ENCODE measurements at regions not wholly inside any gene's neighbourhood (a gene's known extent, or its start where the extent isn't known, plus 50 kb on each side); places are given as distances from the start of the nearest gene placed in this dataset.

DNA sequence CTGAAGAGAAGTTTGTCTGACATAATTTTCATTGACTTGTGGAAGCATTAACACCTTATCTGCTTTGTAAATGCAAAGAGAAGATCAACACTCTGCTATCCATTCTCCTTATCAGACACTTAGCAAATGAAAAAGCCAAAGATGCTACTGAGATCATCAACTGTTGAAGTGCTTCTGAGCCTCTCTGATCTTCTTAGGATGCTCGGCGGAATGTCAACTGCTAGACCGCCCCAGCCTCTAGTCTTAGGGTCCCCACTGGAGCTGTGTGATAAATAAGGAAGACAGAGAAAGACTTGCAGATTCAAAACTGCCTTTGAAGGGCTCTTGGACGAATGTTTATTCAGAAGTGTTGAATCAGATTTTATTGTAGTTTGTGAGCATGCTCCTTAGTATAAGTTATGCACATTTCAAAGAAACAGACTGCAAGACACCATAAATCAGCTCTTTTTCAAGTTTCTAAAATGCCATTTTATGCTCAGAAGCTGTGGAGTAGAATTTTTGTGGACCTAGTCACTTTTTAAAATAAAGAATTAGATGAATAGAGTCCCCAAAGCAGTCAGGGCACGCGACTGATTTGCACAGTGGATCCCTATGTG lies 197.9 kb downstream of the DIRAS2 start:
- Histone ChIP-seq H2BK120ac (ENCODE audit: low read depth, low read length) (no peak overlapping the region), H3K4me2 (ENCODE audit: insufficient read depth, low read length, poor library complexity, severe bottlenecking) (no peak overlapping the region), H2BK5ac (ENCODE audit: low read length) (no peak overlapping the region), H2BK15ac (ENCODE audit: low read length) (no peak overlapping the region), H2BK12ac (ENCODE audit: low read length) (no peak overlapping the region), H3K9me3 (replicated peaks in 1 of 2; ENCODE audit: control insufficient read depth in 2 of 2, insufficient read depth in 1 of 2, low read depth in 1 of 2, low read length in 2 of 2) (peaks cover 0 to 9% of the 10 kb centered on the region in 2 donors), H3K9ac (ENCODE audit: low read depth, low read length, poor library complexity) (no peak overlapping the region), H4K8ac (ENCODE audit: low read depth, low read length) (no peak overlapping the region), H3K4me1 (ENCODE audit: control insufficient read depth in 2 of 2, insufficient read depth in 1 of 2, low read depth in 1 of 2, low read length in 2 of 2) (peaks cover 0 to 2% of the 10 kb centered on the region in 2 donors), H3K4ac (ENCODE audit: low read length) (no peak overlapping the region), H3K79me1 (ENCODE audit: low read depth, low read length) (no peaks in the 10 kb centered on the region), H3K27me3 (ENCODE audit: control insufficient read depth in 3 of 3, insufficient read depth in 3 of 3, low read depth in 1 of 3, low read length in 3 of 3) (peaks cover 0 to 75% (median 0%) of the 10 kb centered on the region in 3 experiments), H3K18ac (ENCODE audit: low read length) (no peak overlapping the region), H3K23ac (ENCODE audit: low read depth, low read length, poor library complexity) (no peak overlapping the region), H2AFZ (ENCODE audit: low read length) (no peak overlapping the region), H3K4me3 (ENCODE audit: low read length in 2 of 2) (no peak overlapping the region), H4K91ac (ENCODE audit: low read depth, low read length, poor library complexity) (no peak overlapping the region), H3K27ac (replicated peaks; ENCODE audit: low read length) (no peak overlapping the region), H2AK5ac (ENCODE audit: low read depth, low read length) (no peak overlapping the region), H3K36me3 (replicated peaks in 1 of 2; ENCODE audit: control insufficient read depth in 2 of 2, insufficient read depth in 2 of 2, low read length in 2 of 2) (no peaks in the 10 kb centered on the region), H3K14ac (ENCODE audit: low read length) (no peak overlapping the region)
- no peak for DNase-seq (ENCODE audit: low spot score)
- WGBS, 2 donors (ENCODE audit: extremely low coverage in 2 of 2, insufficient read length in 2 of 2, insufficient replicate concordance in 1 of 2), result no CpG with 5 or more reads among the region's 6 CpGs

DNA sequence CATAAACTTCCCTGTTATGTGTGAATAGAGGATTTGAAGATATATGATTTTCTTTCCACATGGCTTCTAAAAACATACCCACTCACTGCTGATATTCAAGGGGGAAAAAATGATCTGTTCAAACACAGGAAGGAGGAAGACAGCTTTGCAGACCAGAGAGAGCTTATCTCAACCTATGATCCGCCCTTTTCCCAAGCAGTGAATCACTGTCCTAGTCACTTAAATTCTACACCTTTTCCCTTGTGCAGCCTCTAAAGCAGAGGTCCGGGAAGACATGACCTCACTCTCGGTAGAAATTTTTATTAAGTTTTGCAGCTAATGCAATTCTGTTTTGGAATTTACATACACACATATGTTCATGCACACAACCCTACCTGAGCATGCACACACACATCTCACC lies 197.2 kb downstream of the DIRAS2 start:
- no peak overlapping the region for H3K4ac ChIP-seq (ENCODE audit: low read length)
- no peak overlapping the region for H2BK5ac ChIP-seq (ENCODE audit: low read length)
- no peak overlapping the region for H3K23ac ChIP-seq (ENCODE audit: low read depth, low read length, poor library complexity)
- no peak overlapping the region for H4K91ac ChIP-seq (ENCODE audit: low read depth, low read length, poor library complexity)
- H2BK120ac ChIP-seq (ENCODE audit: low read depth, low read length), result no peak overlapping the region
- H2AFZ ChIP-seq (ENCODE audit: low read length), result no peak overlapping the region
- H3K14ac ChIP-seq (ENCODE audit: low read length), result no peak overlapping the region
- peaks cover 0 to 2% of the 10 kb centered on the region in 2 donors for H3K4me1 ChIP-seq (ENCODE audit: control insufficient read depth in 2 of 2, insufficient read depth in 1 of 2, low read depth in 1 of 2, low read length in 2 of 2)
- no peak overlapping the region for H3K4me2 ChIP-seq (ENCODE audit: insufficient read depth, low read length, poor library complexity, severe bottlenecking)
- no peak overlapping the region for H3K4me3 ChIP-seq (ENCODE audit: low read length in 2 of 2)
- peaks cover 0 to 82% (median 0%) of the 10 kb centered on the region in 3 experiments for H3K27me3 ChIP-seq (ENCODE audit: control insufficient read depth in 3 of 3, insufficient read depth in 3 of 3, low read depth in 1 of 3, low read length in 3 of 3)
- no peaks in the 10 kb centered on the region for H3K79me1 ChIP-seq (ENCODE audit: low read depth, low read length)
- H2AK5ac ChIP-seq (ENCODE audit: low read depth, low read length), result no peak overlapping the region
- no CpG with 5 or more reads among the region's 3 CpGs for WGBS, 2 donors (ENCODE audit: extremely low coverage in 2 of 2, insufficient read length in 2 of 2, insufficient replicate concordance in 1 of 2)
- H3K27ac ChIP-seq (replicated peaks; ENCODE audit: low read length), result no peak overlapping the region
- no peak overlapping the region for H3K9ac ChIP-seq (ENCODE audit: low read depth, low read length, poor library complexity)
- peaks cover 0 to 9% of the 10 kb centered on the region in 2 donors for H3K9me3 ChIP-seq (replicated peaks in 1 of 2; ENCODE audit: control insufficient read depth in 2 of 2, insufficient read depth in 1 of 2, low read depth in 1 of 2, low read length in 2 of 2)
- H2BK15ac ChIP-seq (ENCODE audit: low read length), result no peak overlapping the region
- no peak overlapping the region for H3K18ac ChIP-seq (ENCODE audit: low read length)
- H3K36me3 ChIP-seq (replicated peaks in 1 of 2; ENCODE audit: control insufficient read depth in 2 of 2, insufficient read depth in 2 of 2, low read length in 2 of 2), result no peaks in the 10 kb centered on the region
- no peak for DNase-seq (ENCODE audit: low spot score)
- H4K8ac ChIP-seq (ENCODE audit: low read depth, low read length), result no peak overlapping the region
- no peak overlapping the region for H2BK12ac ChIP-seq (ENCODE audit: low read length)

GRCh38 chr9:90446200-90446948 lies 196.2 kb downstream of the DIRAS2 start:
- Histone ChIP-seq H2BK15ac (ENCODE audit: low read length) (no peak overlapping the region), H3K18ac (ENCODE audit: low read length) (no peak overlapping the region), H3K4me1 (ENCODE audit: control insufficient read depth in 2 of 2, insufficient read depth in 1 of 2, low read depth in 1 of 2, low read length in 2 of 2) (peaks cover 0 to 2% of the 10 kb centered on the region in 2 donors), H3K9me3 (replicated peaks in 1 of 2; ENCODE audit: control insufficient read depth in 2 of 2, insufficient read depth in 1 of 2, low read depth in 1 of 2, low read length in 2 of 2) (peaks cover 0 to 9% of the 10 kb centered on the region in 2 donors), H4K8ac (ENCODE audit: low read depth, low read length) (no peak overlapping the region), H4K91ac (ENCODE audit: low read depth, low read length, poor library complexity) (no peak overlapping the region), H3K27ac (replicated peaks; ENCODE audit: low read length) (no peak overlapping the region), H3K36me3 (replicated peaks in 1 of 2; ENCODE audit: control insufficient read depth in 2 of 2, insufficient read depth in 2 of 2, low read length in 2 of 2) (no peaks in the 10 kb centered on the region), H3K79me1 (ENCODE audit: low read depth, low read length) (no peaks in the 10 kb centered on the region), H2AFZ (ENCODE audit: low read length) (no peak overlapping the region), H2AK5ac (ENCODE audit: low read depth, low read length) (no peak overlapping the region), H3K4ac (ENCODE audit: low read length) (no peak overlapping the region), H3K4me3 (ENCODE audit: low read length in 2 of 2) (no peak overlapping the region), H2BK120ac (ENCODE audit: low read depth, low read length) (no peak overlapping the region), H3K23ac (ENCODE audit: low read depth, low read length, poor library complexity) (no peak overlapping the region), H2BK5ac (ENCODE audit: low read length) (no peak overlapping the region), H3K4me2 (ENCODE audit: insufficient read depth, low read length, poor library complexity, severe bottlenecking) (no peak overlapping the region), H3K14ac (ENCODE audit: low read length) (no peak overlapping the region), H3K9ac (ENCODE audit: low read depth, low read length, poor library complexity) (no peak overlapping the region), H3K27me3 (ENCODE audit: control insufficient read depth in 3 of 3, insufficient read depth in 3 of 3, low read depth in 1 of 3, low read length in 3 of 3) (peaks cover 0 to 82% (median 0%) of the 10 kb centered on the region in 3 experiments), H2BK12ac (ENCODE audit: low read length) (no peak overlapping the region)
- no CpG with 5 or more reads among the region's 7 CpGs for WGBS, 2 donors (ENCODE audit: extremely low coverage in 2 of 2, insufficient read length in 2 of 2, insufficient replicate concordance in 1 of 2)
- DNase-seq (ENCODE audit: low spot score), result no peak

- H3K4me1 ChIP-seq (ENCODE audit: control insufficient read depth in 2 of 2, insufficient read depth in 1 of 2, low read depth in 1 of 2, low read length in 2 of 2), result no peaks in the 10 kb centered on the region
- no peak overlapping the region for H2BK120ac ChIP-seq (ENCODE audit: low read depth, low read length)
- no peak overlapping the region for H3K14ac ChIP-seq (ENCODE audit: low read length)
- no peak overlapping the region for H2BK15ac ChIP-seq (ENCODE audit: low read length)
- H3K4ac ChIP-seq (ENCODE audit: low read length), result no peak overlapping the region
- no peak overlapping the region for H2AK5ac ChIP-seq (ENCODE audit: low read depth, low read length)
- no peak for DNase-seq (ENCODE audit: low spot score)
- H3K4me3 ChIP-seq (ENCODE audit: low read length in 2 of 2), result no peak overlapping the region
- H3K18ac ChIP-seq (ENCODE audit: low read length), result no peak overlapping the region
- H3K79me1 ChIP-seq (ENCODE audit: low read depth, low read length), result no peaks in the 10 kb centered on the region
- no peak overlapping the region for H3K9ac ChIP-seq (ENCODE audit: low read depth, low read length, poor library complexity)
- H3K9me3 ChIP-seq (replicated peaks in 1 of 2; ENCODE audit: control insufficient read depth in 2 of 2, insufficient read depth in 1 of 2, low read depth in 1 of 2, low read length in 2 of 2), result peaks cover 0 to 9% of the 10 kb centered on the region in 2 donors
- no peak overlapping the region for H3K27ac ChIP-seq (replicated peaks; ENCODE audit: low read length)
- no CpG with 5 or more reads among the region's 4 CpGs for WGBS, 2 donors (ENCODE audit: extremely low coverage in 2 of 2, insufficient read length in 2 of 2, insufficient replicate concordance in 1 of 2)
- H3K23ac ChIP-seq (ENCODE audit: low read depth, low read length, poor library complexity), result no peak overlapping the region
- H3K36me3 ChIP-seq (replicated peaks in 1 of 2; ENCODE audit: control insufficient read depth in 2 of 2, insufficient read depth in 2 of 2, low read length in 2 of 2), result no peaks in the 10 kb centered on the region
- no peak overlapping the region for H4K91ac ChIP-seq (ENCODE audit: low read depth, low read length, poor library complexity)
- peaks cover 0 to 78% (median 0%) of the 10 kb centered on the region in 3 experiments for H3K27me3 ChIP-seq (ENCODE audit: control insufficient read depth in 3 of 3, insufficient read depth in 3 of 3, low read depth in 1 of 3, low read length in 3 of 3)
- H4K8ac ChIP-seq (ENCODE audit: low read depth, low read length), result no peak overlapping the region
- no peak overlapping the region for H2BK12ac ChIP-seq (ENCODE audit: low read length)
- H3K4me2 ChIP-seq (ENCODE audit: insufficient read depth, low read length, poor library complexity, severe bottlenecking), result no peak overlapping the region
- no peak overlapping the region for H2BK5ac ChIP-seq (ENCODE audit: low read length)
- H2AFZ ChIP-seq (ENCODE audit: low read length), result no peak overlapping the region
These were observed 194.9 kb downstream of the DIRAS2 start for GRCh38 chr9:90447773-90448172.

All from neuronal stem cell (in vitro differentiated cells).